LNCaP clone FGC (cell line): ENCODE measurements at regions not wholly inside any gene's neighbourhood (a gene's known extent, or its start where the extent isn't known, plus 50 kb on each side); places are given as distances from the start of the nearest gene placed in this dataset.
"Not testable (repeated sequence)": the region's sequence is repeated elsewhere in the genome, so short reads cannot be mapped to it uniquely, and the experiment has no call there.

Experiments used
- DNase-seq: peaks from one replicate; pipeline ENCODE4 v3.0.0-alpha.2; 2011; ENCODE audit warnings: low read depth
- H3K4me3 ChIP-seq: 2 replicates; pipeline ENCODE4 v1.5.1; 2011; ENCODE audit warnings: mild to moderate bottlenecking, low read depth, low read length, control low read depth
- TF ChIP-seq, protein P1 (sequence below): IDR thresholded peaks from 2 replicates; pipeline ENCODE4 v1.5.1; 2012; ENCODE audit warnings: mild to moderate bottlenecking; ENCODE audit not compliant: control insufficient read depth, insufficient read depth; ENCODE audit errors: extremely low read depth

DNA sequence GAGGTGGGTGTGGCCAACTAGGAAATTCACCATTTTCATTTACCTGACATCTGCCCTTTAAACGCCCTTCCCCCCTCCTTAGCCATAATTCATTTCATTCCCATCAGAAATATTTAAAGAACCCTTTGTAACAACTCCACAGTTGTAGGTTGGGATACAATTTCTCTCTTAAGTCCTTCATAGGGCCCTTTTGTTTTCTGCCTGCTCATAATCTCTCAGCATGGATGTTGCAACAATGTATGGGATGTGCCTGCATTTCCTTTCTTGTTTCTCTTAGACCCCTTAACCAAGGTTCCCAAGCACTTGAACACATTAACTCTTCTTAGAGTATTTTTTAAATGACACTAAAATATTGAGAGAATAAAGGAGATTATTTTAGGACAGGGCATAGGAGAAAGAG, 51.7 kb upstream of the MYO10 start:
- TF ChIP-seq, protein P1, sequence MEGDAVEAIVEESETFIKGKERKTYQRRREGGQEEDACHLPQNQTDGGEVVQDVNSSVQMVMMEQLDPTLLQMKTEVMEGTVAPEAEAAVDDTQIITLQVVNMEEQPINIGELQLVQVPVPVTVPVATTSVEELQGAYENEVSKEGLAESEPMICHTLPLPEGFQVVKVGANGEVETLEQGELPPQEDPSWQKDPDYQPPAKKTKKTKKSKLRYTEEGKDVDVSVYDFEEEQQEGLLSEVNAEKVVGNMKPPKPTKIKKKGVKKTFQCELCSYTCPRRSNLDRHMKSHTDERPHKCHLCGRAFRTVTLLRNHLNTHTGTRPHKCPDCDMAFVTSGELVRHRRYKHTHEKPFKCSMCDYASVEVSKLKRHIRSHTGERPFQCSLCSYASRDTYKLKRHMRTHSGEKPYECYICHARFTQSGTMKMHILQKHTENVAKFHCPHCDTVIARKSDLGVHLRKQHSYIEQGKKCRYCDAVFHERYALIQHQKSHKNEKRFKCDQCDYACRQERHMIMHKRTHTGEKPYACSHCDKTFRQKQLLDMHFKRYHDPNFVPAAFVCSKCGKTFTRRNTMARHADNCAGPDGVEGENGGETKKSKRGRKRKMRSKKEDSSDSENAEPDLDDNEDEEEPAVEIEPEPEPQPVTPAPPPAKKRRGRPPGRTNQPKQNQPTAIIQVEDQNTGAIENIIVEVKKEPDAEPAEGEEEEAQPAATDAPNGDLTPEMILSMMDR, result no peak
- DNase-seq, result no peak
- H3K4me3 ChIP-seq, result no peak overlapping the region

DNA sequence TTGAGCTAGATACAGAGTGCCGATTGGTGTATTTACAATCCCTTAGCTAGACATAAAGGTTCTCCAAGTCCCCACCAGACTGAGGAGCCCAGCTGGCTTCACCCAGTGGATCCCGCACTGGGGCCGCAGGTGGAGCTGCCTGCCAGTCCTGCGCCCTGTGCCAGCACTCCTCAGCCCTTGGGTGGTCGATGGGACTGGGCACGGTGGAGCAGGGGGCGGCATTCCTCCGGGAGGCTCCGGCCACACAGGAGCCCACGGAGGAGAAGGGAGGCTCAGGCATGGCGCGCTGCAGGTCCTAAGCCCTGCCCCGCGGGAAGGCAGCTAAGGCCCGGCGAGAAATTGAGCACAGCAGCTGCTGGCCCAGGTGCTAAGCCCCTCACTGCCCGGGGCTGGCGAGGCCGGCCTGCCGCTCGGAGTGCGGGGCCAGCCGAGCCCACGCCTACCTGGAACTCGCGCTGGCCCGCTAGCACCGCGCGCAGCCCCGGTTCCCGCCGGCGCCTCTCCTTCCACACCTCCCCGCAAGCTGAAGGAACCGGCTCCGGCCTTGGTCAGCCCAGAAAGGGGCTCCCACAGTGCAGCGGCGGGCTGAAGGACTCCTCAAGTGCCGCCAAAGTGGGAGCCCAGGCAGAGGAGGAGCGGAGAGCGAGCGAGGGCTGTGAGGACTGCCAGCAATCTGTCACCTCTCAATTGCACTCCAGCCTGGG, 54.9 kb upstream of the MYO10 start:
- DNase-seq, H3K4me3 ChIP-seq: not testable (repeated sequence)

DNA sequence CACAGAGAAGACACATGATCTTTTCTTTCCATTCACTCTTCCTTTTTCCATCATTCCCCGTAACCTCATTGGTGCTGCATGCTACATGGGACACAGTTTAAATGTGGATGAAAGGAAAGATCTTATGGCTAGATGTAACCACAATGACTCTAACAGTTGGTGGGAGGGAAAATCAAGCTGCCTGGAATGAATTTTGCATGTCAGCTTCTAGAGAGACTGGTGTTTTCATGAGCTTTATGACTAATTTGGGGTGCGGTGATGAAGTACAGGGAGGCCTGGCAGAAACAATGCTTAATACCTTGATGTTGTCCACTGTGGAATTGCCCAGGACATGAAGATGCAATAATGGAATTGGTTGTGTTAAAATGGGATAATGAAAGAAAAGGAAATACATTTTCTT, 55.9 kb upstream of the MYO10 start:
- TF ChIP-seq, protein P1, result no peak
- no peak overlapping the region for H3K4me3 ChIP-seq
- no peak for DNase-seq

DNA sequence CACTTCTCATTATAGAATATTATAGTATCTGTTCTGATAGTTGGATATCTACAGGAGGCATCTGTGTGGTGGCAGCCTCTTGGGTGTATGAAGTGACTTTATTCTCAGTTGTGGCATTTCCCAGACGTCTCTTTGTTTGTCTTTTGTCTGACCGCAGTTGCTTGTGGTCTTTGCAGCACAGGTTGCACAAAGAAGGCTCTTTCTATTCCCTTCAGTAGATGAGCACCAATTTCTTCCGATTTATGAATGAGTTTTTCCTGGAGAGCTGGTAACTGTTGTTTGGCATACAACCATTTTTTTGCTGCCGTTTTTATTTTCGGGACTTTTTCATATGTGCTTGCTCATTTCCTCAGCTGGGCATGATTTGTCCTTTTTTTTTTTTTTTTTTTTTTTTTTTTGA, 56.4 kb upstream of the MYO10 start:
- DNase-seq, result no peak
- TF ChIP-seq, protein P1, result no peak
- no peak overlapping the region for H3K4me3 ChIP-seq

DNA sequence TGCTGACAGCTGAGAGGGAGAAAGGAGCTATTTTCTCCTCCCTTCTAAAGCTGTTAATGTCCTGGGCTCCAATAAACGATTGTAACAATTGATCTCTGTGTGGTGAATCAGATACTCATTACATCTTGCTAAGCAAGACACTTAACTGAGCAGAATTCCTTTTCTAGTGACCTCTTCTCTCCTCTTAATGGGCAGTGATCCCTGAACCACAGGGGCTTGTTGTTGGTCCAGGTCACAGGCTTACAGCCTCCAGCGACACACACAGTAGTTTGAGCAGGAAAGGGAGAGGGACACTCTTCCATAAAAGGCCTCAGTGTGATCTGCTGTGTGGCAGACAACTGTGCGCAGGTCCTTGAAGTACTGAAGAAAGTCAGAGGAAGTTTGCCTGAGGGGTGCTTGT, 58.5 kb upstream of the MYO10 start:
- TF ChIP-seq, protein P1, result no peak
- no peak overlapping the region for H3K4me3 ChIP-seq
- DNase-seq, result no peak

DNA sequence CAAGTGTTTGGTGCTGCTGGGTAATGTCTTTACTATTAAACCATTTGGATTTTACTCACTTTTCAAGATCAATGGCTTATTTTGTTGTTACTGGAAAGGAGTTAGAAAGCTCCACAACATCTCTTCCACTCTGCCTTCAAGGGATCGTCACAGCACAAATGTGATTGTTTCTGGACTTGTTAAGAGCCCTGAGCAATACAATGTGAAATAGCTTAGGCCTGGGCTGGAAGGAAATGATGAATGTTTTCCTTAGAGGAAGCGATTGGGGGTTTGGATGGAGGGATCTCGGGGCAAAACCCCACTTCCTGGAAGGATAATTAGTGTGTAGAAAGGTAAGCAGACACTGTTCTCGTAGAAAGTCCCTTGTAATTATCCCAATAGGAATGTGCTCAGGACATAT, 59.3 kb upstream of the MYO10 start:
- DNase-seq, result no peak
- no peak overlapping the region for H3K4me3 ChIP-seq
- TF ChIP-seq, protein P1, result no peak

DNA sequence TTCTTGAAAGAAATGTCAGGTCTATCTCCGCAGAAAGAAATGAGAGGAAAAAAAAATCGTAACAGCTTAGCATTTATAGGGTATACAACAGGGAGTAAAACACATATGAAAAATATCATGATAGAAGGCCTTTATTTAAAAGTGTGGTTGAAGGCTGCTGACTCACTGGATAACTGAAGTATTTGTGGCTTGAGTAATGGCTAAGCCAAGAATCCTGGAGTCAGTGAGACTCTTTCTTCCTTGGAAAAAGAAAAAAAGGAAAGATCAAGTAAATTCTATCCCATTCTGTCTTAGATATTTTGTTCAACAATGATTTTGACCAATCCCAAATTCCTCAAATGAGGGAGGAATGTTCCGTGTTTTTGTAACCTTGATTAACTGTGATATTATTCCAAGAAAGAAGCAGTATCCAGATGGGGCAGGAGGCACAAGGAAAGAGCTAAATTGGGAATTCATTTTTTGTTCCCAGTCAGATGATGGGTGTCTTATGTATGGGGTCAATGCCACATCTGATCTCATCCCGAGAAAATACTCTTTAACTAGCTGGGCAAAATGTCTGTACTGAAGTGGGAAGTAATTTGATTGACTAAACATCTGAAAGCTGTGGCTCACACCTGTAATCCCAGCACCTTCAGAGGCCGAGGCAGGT, 64.3 kb upstream of the MYO10 start:
- no peak for DNase-seq
- no peak overlapping the region for H3K4me3 ChIP-seq
- TF ChIP-seq, protein P1, result no peak
